Tibial nerve (tissue), 4 donors: ENCODE measurements at regions not wholly inside any gene's neighbourhood (a gene's known extent, or its start where the extent isn't known, plus 50 kb on each side); places are given as distances from the start of the nearest gene placed in this dataset.
"Not testable (repeated sequence)": the region's sequence is repeated elsewhere in the genome, so short reads cannot be mapped to it uniquely, and the experiment has no call there.

ENCODE experiments used
- DNase-seq, 2 donors: peaks; one replicate each; pipeline ENCODE4 v3.0.0-alpha.2; 2019; ENCODE audit warnings: low spot score in 2 of 2
- H3K27ac ChIP-seq, 4 donors: fragments of 200-600 bp; sonication (generic) in 3 of 4; one replicate each; pipeline ENCODE4 v1.5.1; 2017 to 2019; ENCODE audit warnings: mild to moderate bottlenecking in 1 of 4
- H3K27me3 ChIP-seq, 2 donors: fragments of 200-600 bp; sonication (generic) in 1 of 2; one replicate each; pipeline versions ENCODE4 v1.5.1 to v1.6.0; 2017 to 2019
- H3K36me3 ChIP-seq, 3 donors: fragments of 200-600 bp; sonication (generic); one replicate each; pipeline ENCODE4 v1.5.1; 2018 to 2019
- H3K4me1 ChIP-seq, 4 donors: fragments of 200-600 bp; sonication (generic) in 3 of 4; one replicate each; pipeline ENCODE4 v1.5.1; 2017 to 2019
- H3K4me3 ChIP-seq, 4 donors: fragments of 200-600 bp; sonication (generic) in 3 of 4; one replicate each; pipeline ENCODE4 v1.5.1; 2017 to 2019; ENCODE audit warnings: mild to moderate bottlenecking in 1 of 4, moderate library complexity in 1 of 4
- H3K9me3 ChIP-seq, 4 donors: fragments of 200-600 bp; sonication (generic) in 3 of 4; one replicate each; pipeline ENCODE4 v1.5.1; 2017 to 2019
- EP300 ChIP-seq, 2 donors: sonication (generic); formaldehyde crosslinking; IDR thresholded peaks; one replicate each; pipeline ENCODE4 v1.6.1; 2017; ENCODE audit warnings: antibody characterized with exemption in 2 of 2, mild to moderate bottlenecking in 1 of 2
- POLR2A ChIP-seq, 2 donors: fragments of 450-650 bp; IDR thresholded peaks; one replicate each; pipeline ENCODE4 v1.6.1; 2017; ENCODE audit warnings: antibody characterized with exemption in 2 of 2, mild to moderate bottlenecking in 2 of 2, moderate library complexity in 2 of 2
- WGBS, 2 donors: methylation state at CpG; one replicate each; pipeline ENCODE4 v1.1.5; 2018; 5-methylcytosine and 5-hydroxymethylcytosine counted together
- TF ChIP-seq, protein P1 (sequence below), 5 experiments: fragments of 200-600 bp in 3 of 5; fragments of 450-650 bp in 2 of 5; sonication (generic) in 3 of 5; IDR thresholded peaks; one replicate each; pipeline ENCODE4 v1.5.1; 2016 to 2019; ENCODE audit warnings: antibody characterized with exemption in 5 of 5, mild to moderate bottlenecking in 3 of 5, moderate library complexity in 2 of 5

DNA sequence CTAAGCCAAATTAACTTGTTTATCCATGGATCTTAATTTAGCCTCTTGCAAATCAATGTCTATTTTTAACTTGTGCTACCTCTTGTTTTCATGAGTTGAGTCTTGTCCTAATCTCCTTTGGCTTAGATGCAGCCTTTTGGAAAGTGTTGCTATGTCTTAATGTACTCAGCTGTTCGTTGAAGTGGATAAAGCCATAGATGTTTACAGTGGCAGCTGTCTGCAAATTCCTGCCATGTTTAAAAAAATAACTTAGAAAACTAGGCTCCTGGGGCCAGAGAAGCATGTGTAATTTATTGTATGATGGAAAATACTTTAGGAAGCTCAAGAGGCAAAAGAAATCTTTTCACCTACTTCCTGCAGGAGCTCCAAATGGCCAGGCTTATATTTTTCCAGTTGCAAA lies 253.1 kb upstream of the RHOBTB1 start:
- no peak for DNase-seq
- Histone ChIP-seq H3K27me3 (no peaks in the 10 kb centered on the region), H3K9me3 (peaks cover 0 to 13% (median 1%) of the 10 kb centered on the region in 4 donors), H3K27ac (no peak overlapping the region), H3K36me3 (no peaks in the 10 kb centered on the region), H3K4me1 (no peaks in the 10 kb centered on the region), H3K4me3 (no peak overlapping the region)
- TF ChIP-seq, protein P1, sequence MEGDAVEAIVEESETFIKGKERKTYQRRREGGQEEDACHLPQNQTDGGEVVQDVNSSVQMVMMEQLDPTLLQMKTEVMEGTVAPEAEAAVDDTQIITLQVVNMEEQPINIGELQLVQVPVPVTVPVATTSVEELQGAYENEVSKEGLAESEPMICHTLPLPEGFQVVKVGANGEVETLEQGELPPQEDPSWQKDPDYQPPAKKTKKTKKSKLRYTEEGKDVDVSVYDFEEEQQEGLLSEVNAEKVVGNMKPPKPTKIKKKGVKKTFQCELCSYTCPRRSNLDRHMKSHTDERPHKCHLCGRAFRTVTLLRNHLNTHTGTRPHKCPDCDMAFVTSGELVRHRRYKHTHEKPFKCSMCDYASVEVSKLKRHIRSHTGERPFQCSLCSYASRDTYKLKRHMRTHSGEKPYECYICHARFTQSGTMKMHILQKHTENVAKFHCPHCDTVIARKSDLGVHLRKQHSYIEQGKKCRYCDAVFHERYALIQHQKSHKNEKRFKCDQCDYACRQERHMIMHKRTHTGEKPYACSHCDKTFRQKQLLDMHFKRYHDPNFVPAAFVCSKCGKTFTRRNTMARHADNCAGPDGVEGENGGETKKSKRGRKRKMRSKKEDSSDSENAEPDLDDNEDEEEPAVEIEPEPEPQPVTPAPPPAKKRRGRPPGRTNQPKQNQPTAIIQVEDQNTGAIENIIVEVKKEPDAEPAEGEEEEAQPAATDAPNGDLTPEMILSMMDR (IDR thresholded peaks at IDR 0.05): no peak
- TF ChIP-seq POLR2A (IDR thresholded peaks at IDR 0.05) (no peak), EP300 (IDR thresholded peaks at IDR 0.05) (no peak)
- 18 to 32% methylated on average over 1 of the region's 1 CpG for WGBS, 2 donors

DNA sequence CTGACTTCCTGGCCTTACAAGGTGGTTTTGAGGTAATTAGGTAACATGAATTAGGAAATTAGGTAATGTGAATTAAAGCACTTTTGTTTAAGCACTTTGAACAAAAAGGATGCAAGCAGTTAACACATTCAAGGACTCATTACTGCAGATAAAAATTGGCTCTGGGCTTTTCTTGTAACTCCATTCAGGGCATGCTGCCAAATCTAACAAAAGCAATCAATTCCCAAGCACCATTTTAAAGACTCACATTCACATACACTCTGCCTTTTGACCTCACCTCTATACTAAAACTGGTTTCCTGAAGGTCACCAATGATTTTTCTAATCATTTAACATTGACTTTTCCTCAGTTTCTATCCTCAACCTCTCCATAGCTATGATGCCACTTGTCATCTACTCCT lies 251.2 kb upstream of the RHOBTB1 start:
- no peaks in the 10 kb centered on the region for H3K4me1 ChIP-seq
- no peaks in the 10 kb centered on the region for H3K27me3 ChIP-seq
- H3K36me3 ChIP-seq: no peaks in the 10 kb centered on the region
- no peak overlapping the region for H3K27ac ChIP-seq
- H3K4me3 ChIP-seq: no peak overlapping the region
- peaks cover 0 to 13% (median 1%) of the 10 kb centered on the region in 4 donors for H3K9me3 ChIP-seq
- DNase-seq: no peak
- TF ChIP-seq POLR2A (IDR thresholded peaks at IDR 0.05) (no peak), EP300 (IDR thresholded peaks at IDR 0.05) (no peak)
- TF ChIP-seq, protein P1 (IDR thresholded peaks at IDR 0.05): no peak

DNA sequence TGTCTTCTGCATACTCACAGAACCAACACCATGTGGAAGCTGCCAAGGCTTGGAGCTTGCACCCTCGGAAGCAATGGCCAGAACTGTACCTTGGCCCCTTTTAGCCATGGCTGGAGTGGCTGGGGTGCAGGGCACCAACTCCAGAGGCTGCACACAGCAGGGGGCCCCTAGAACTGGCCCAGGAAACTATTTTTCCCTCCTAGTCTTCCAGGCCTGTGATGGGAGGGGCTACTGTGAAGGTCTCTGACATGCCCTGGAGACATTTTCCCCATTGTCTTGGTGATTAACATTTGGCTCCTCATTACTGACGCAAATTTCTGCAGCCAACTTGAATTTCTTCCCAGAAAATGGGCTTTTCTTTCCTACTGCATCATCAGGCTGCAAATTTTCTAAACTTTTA lies 248.6 kb upstream of the RHOBTB1 start:
- WGBS, 2 donors: 57 to 70% methylated on average over 2 of the region's 2 CpGs
- DNase-seq, H3K27me3 ChIP-seq: not testable (repeated sequence)

DNA sequence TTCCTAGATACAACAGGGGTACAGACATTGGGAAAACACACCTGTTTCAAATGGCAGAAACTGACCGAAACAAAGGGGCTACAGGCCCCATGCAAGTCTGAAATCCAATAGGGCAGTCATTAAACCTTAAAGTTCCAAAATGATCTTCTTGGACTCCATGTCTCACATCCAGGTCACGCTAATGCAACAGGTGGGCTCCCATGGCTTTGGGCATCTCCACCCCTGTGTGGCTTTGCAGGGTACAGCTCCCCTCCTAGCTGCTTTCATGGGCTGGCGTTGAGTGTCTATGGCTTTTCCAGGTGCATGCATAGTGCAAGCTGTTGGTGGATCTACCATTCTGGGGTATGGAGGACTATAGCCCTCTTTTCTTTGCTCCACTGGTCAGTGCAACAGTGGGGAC lies 248.1 kb upstream of the RHOBTB1 start:
- Histone ChIP-seq H3K27ac (no peak overlapping the region), H3K4me3 (no peak overlapping the region), H3K36me3 (no peaks in the 10 kb centered on the region), H3K27me3 (no peaks in the 10 kb centered on the region), H3K4me1 (no peaks in the 10 kb centered on the region), H3K9me3 (peaks cover 0 to 13% (median 0%) of the 10 kb centered on the region in 4 donors)
- no peak for DNase-seq
- 91 to 98% methylated on average over 3 of the region's 3 CpGs for WGBS, 2 donors
- TF ChIP-seq, protein P1 (IDR thresholded peaks at IDR 0.05): no peak
- no peak for TF ChIP-seq POLR2A (IDR thresholded peaks at IDR 0.05)
- no peak for TF ChIP-seq EP300 (IDR thresholded peaks at IDR 0.05)

More for the DNA sequence above, 248.6 kb upstream of the RHOBTB1 start:
- not testable (repeated sequence) for H3K4me1 ChIP-seq, H3K4me3 ChIP-seq, H3K36me3 ChIP-seq, H3K27ac ChIP-seq
- peaks cover 0 to 13% (median 0%) of the 10 kb centered on the region in 4 donors for H3K9me3 ChIP-seq

DNA sequence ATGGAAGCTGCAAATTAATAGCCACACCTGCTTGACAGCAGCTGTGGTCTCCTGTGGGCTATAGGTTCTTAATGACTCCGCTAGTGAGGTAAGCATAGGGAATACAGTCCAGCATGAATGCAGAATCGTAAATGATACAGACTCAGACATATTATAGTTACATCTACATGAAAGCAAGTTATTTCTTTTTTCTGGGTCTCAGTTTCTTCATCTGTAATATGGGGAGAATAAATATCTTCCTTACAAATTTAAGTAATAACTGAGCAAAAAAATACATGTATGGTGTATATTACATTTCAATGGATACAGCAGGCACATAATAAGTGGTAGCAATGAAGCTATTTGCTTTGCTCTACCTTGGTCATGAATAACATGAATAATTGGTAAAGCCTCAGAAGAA lies 245.9 kb upstream of the RHOBTB1 start:
- Histone ChIP-seq H3K36me3 (no peaks in the 10 kb centered on the region), H3K27me3 (no peaks in the 10 kb centered on the region), H3K27ac (no peak overlapping the region), H3K4me3 (no peak overlapping the region), H3K4me1 (no peaks in the 10 kb centered on the region), H3K9me3 (peaks cover 0 to 13% (median 0%) of the 10 kb centered on the region in 4 donors)
- TF ChIP-seq, protein P1 (IDR thresholded peaks at IDR 0.05): no peak
- no peak for TF ChIP-seq EP300 (IDR thresholded peaks at IDR 0.05)
- no peak for TF ChIP-seq POLR2A (IDR thresholded peaks at IDR 0.05)
- 84 to 93% methylated on average over 2 of the region's 2 CpGs for WGBS, 2 donors
- no peak for DNase-seq

DNA sequence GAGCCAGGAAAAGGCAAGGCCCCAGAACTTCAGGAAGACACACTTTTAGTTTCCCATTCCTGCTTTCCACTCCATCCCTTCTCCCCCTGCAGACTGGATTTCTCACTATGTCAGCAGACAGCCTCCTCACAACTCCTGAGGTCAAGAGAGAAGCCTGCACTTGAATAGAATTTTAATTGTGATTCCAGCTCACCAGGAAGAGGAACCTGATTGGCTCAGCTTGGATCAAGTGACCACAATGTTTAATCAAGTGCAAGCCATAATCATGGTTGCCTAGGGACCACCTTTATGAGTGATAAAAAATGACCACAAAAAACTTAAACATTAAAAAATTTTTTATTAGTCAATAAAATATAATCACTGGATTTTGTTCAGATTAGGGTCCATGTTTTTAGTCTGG lies 244.7 kb upstream of the RHOBTB1 start:
- Histone ChIP-seq H3K36me3 (no peaks in the 10 kb centered on the region), H3K4me1 (no peaks in the 10 kb centered on the region), H3K9me3 (peaks cover 0 to 13% (median 0%) of the 10 kb centered on the region in 4 donors), H3K27ac (no peak overlapping the region), H3K4me3 (no peak overlapping the region), H3K27me3 (no peaks in the 10 kb centered on the region)
- TF ChIP-seq POLR2A (IDR thresholded peaks at IDR 0.05) (no peak), EP300 (IDR thresholded peaks at IDR 0.05) (no peak)
- TF ChIP-seq, protein P1 (IDR thresholded peaks at IDR 0.05): no peak
- no peak for DNase-seq
